SK-N-DZ (cell line): ENCODE measurements at regions not wholly inside any gene's neighbourhood (a gene's known extent, or its start where the extent isn't known, plus 50 kb on each side); places are given as distances from the start of the nearest gene placed in this dataset.

Source experiments
- DNase-seq: peaks from one replicate; pipeline ENCODE4 v3.0.0-alpha.2; 2015; ENCODE audit warnings: low spot score

GRCh38 chr11:13869398-13869886, 93.1 kb upstream of the SPON1 start:
- no peak for DNase-seq

GRCh38 chr11:13874597-13874996, 87.9 kb upstream of the SPON1 start:
- no peak for DNase-seq

GRCh38 chr11:13875643-13876042, 86.9 kb upstream of the SPON1 start:
- DNase-seq, result no peak

GRCh38 chr11:13876423-13876822, 86.1 kb upstream of the SPON1 start:
- no peak for DNase-seq

GRCh38 chr11:13878077-13878476, 84.4 kb upstream of the SPON1 start:
- DNase-seq, result no peak

- DNase-seq, result no peak
Observed at GRCh38 chr11:13880634-13881033, 81.9 kb upstream of the SPON1 start.

GRCh38 chr11:13881226-13881905, 81.2 kb upstream of the SPON1 start:
- DNase-seq, result no peak

GRCh38 chr11:13883042-13883441, 79.5 kb upstream of the SPON1 start:
- no peak for DNase-seq

- no peak for DNase-seq
Observed at GRCh38 chr11:13883589-13883988, 78.9 kb upstream of the SPON1 start.

GRCh38 chr11:13884158-13884799, 78.2 kb upstream of the SPON1 start:
- DNase-seq, result no peak

GRCh38 chr11:13885083-13885482, 77.4 kb upstream of the SPON1 start:
- DNase-seq, result no peak

- no peak for DNase-seq
Observed at GRCh38 chr11:13889552-13890249, 72.8 kb upstream of the SPON1 start.

- no peak for DNase-seq
Observed at GRCh38 chr11:13891911-13892310, 70.6 kb upstream of the SPON1 start.

GRCh38 chr11:13896175-13896980, 66.1 kb upstream of the SPON1 start:
- no peak for DNase-seq

GRCh38 chr11:13896981-13897353, 65.6 kb upstream of the SPON1 start:
- no peak for DNase-seq

- no peak for DNase-seq
Observed at GRCh38 chr11:13897646-13898276, 64.8 kb upstream of the SPON1 start.

GRCh38 chr11:13899603-13900002, 62.9 kb upstream of the SPON1 start:
- DNase-seq, result no peak

GRCh38 chr11:13902523-13902922, 60.0 kb upstream of the SPON1 start:
- no peak for DNase-seq

GRCh38 chr11:13905137-13905781, 57.3 kb upstream of the SPON1 start:
- DNase-seq, result no peak

- DNase-seq, result no peak
Observed at GRCh38 chr11:13907678-13908077, 54.8 kb upstream of the SPON1 start.

GRCh38 chr11:13908535-13908934, 54.0 kb upstream of the SPON1 start:
- DNase-seq, result no peak
